ENCODE measurements at regions not wholly inside any gene's neighbourhood (a gene's known extent, or its start where the extent isn't known, plus 50 kb on each side); places are given as distances from the start of the nearest gene placed in this dataset.

GRCh38 chr14:30796707-30797106 lies 77.7 kb upstream of the COCH start:
- TF ChIP-seq TCF3 (IDR thresholded peaks at IDR 0.05; ENCODE audit: borderline replicate concordance, insufficient read depth, low read depth, low read length) = no peak
- TF ChIP-seq GABPA (IDR thresholded peaks at IDR 0.05; ENCODE audit: low read depth) = no peak
- no peak for TF ChIP-seq CTCF (IDR thresholded peaks at IDR 0.05 in 2 of 3, conservative IDR thresholded peaks at IDR 0.05 in 1 of 3; ENCODE audit: control insufficient read depth in 2 of 3, extremely low read depth in 1 of 3, insufficient read depth in 1 of 3, low read depth in 3 of 3, low read length in 3 of 3)
- no peak for TF ChIP-seq RAD51 (IDR thresholded peaks at IDR 0.05)
